Nephron (organoid): ENCODE measurements at regions not wholly inside any gene's neighbourhood (a gene's known extent, or its start where the extent isn't known, plus 50 kb on each side); places are given as distances from the start of the nearest gene placed in this dataset.
"Not testable (repeated sequence)": the region's sequence is repeated elsewhere in the genome, so short reads cannot be mapped to it uniquely, and the experiment has no call there.

Source experiments
- H3K27ac Mint-ChIP-seq, 3 experiments: 2 replicates each; pipeline ENCODE4 v1.8.0; 2020; ENCODE audit warnings: mixed read lengths in 3 of 3, mild to moderate bottlenecking in 2 of 3, moderate library complexity in 1 of 3
- H3K27me3 Mint-ChIP-seq: 2 replicates; pipeline ENCODE4 v1.8.0; 2021; ENCODE audit warnings: low read depth, mild to moderate bottlenecking, moderate library complexity, mixed read lengths
- H3K36me3 Mint-ChIP-seq: 2 replicates; pipeline ENCODE4 v1.8.0; 2020; ENCODE audit warnings: low read depth, mixed read lengths
- H3K4me1 Mint-ChIP-seq: 2 replicates; pipeline ENCODE4 v1.8.0; 2020; ENCODE audit warnings: mixed read lengths
- H3K4me3 Mint-ChIP-seq, 3 experiments: 2 replicates each; pipeline ENCODE4 v1.8.0; 2020; ENCODE audit warnings: mild to moderate bottlenecking in 3 of 3, mixed read lengths in 3 of 3, moderate library complexity in 2 of 3
- H3K9me3 Mint-ChIP-seq: 2 replicates; pipeline ENCODE4 v1.8.0; 2020; ENCODE audit warnings: mixed read lengths
- TF ChIP-seq, protein P1 (sequence below), 3 experiments: fragments of 200-600 bp; sonication (generic); IDR thresholded peaks; one replicate each; pipeline ENCODE4 v1.5.0; 2021; ENCODE audit warnings: antibody characterized with exemption in 3 of 3; ENCODE audit not compliant: unreplicated experiment in 3 of 3

DNA sequence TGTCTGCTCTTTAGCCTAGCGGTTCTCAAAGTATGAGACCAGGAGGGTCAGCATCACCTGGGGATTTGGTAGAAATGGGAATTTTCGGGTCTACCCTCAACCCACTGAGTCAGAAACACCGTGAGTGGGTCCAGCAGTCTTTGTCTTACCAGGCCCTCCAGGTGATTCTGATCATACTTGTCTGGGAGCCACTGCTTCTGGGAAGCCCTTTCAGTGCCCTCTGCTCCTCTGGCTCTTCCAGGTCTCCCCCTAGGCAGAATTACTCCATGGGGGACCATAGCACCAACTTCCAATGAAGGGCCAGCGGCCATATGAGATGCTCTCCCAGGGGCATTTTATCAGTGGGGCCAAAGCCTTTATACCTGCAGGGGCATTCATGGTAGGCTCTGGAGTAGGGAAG, 81.0 kb upstream of the ETV3 start:
- TF ChIP-seq, protein P1, sequence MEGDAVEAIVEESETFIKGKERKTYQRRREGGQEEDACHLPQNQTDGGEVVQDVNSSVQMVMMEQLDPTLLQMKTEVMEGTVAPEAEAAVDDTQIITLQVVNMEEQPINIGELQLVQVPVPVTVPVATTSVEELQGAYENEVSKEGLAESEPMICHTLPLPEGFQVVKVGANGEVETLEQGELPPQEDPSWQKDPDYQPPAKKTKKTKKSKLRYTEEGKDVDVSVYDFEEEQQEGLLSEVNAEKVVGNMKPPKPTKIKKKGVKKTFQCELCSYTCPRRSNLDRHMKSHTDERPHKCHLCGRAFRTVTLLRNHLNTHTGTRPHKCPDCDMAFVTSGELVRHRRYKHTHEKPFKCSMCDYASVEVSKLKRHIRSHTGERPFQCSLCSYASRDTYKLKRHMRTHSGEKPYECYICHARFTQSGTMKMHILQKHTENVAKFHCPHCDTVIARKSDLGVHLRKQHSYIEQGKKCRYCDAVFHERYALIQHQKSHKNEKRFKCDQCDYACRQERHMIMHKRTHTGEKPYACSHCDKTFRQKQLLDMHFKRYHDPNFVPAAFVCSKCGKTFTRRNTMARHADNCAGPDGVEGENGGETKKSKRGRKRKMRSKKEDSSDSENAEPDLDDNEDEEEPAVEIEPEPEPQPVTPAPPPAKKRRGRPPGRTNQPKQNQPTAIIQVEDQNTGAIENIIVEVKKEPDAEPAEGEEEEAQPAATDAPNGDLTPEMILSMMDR (IDR thresholded peaks at IDR 0.05; ENCODE audit: unreplicated experiment in 3 of 3), result no peak
- peaks cover 20% of the 10 kb centered on the region for H3K27me3 Mint-ChIP-seq
- no peak overlapping the region for H3K4me3 Mint-ChIP-seq
- H3K4me1 Mint-ChIP-seq, result no peaks in the 10 kb centered on the region
- peaks cover 12% of the 10 kb centered on the region for H3K9me3 Mint-ChIP-seq
- no peaks in the 10 kb centered on the region for H3K36me3 Mint-ChIP-seq
- no peak overlapping the region for H3K27ac Mint-ChIP-seq

DNA sequence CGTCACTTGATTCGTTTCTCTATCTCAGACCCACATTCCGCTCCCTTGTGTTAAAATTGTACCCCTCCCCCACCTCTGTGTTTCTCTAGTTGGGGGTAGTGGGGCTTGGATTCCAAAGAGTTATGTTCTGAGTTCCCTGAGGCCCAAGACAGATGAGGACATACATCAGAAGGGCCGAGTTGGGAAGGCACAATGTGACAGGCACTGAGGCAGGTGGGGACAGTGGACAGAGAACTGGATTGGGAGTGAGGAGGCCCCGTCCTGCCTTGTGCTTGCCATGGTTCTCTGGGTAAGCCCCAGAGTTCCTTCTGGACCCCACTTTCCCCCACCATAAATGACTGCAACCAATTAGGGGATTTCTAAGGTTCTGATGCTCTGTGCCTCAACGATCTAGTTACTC, 80.5 kb upstream of the ETV3 start:
- H3K4me3 Mint-ChIP-seq, result no peak overlapping the region
- no peak overlapping the region for H3K27ac Mint-ChIP-seq
- TF ChIP-seq, protein P1 (IDR thresholded peaks at IDR 0.05; ENCODE audit: unreplicated experiment in 3 of 3), result no peak
- peaks cover 16% of the 10 kb centered on the region for H3K9me3 Mint-ChIP-seq
- H3K36me3 Mint-ChIP-seq, result no peaks in the 10 kb centered on the region
- no peaks in the 10 kb centered on the region for H3K4me1 Mint-ChIP-seq
- peaks cover 17% of the 10 kb centered on the region for H3K27me3 Mint-ChIP-seq

GRCh38 chr1:157217486-157217885, 79.3 kb upstream of the ETV3 start:
- H3K4me1 Mint-ChIP-seq, result no peaks in the 10 kb centered on the region
- H3K36me3 Mint-ChIP-seq, result no peaks in the 10 kb centered on the region
- peaks cover 14% of the 10 kb centered on the region for H3K27me3 Mint-ChIP-seq
- H3K27ac Mint-ChIP-seq, result no peak overlapping the region
- TF ChIP-seq, protein P1 (IDR thresholded peaks at IDR 0.05; ENCODE audit: unreplicated experiment in 3 of 3), result no peak
- H3K4me3 Mint-ChIP-seq, result no peak overlapping the region
- H3K9me3 Mint-ChIP-seq, result peaks cover 28% of the 10 kb centered on the region

GRCh38 chr1:157213836-157214235, 75.6 kb upstream of the ETV3 start:
- Mint-ChIP-seq H3K27me3 (peaks cover 5% of the 10 kb centered on the region), H3K27ac (no peak overlapping the region), H3K36me3 (no peaks in the 10 kb centered on the region), H3K4me1 (no peaks in the 10 kb centered on the region), H3K4me3 (no peak overlapping the region), H3K9me3 (peaks cover 30% of the 10 kb centered on the region)
- TF ChIP-seq, protein P1 (IDR thresholded peaks at IDR 0.05; ENCODE audit: unreplicated experiment in 3 of 3), result no peak

GRCh38 chr1:157209514-157209913, 71.3 kb upstream of the ETV3 start:
- Mint-ChIP-seq H3K27me3 (peaks cover 2% of the 10 kb centered on the region), H3K4me1 (no peaks in the 10 kb centered on the region), H3K36me3 (no peaks in the 10 kb centered on the region), H3K27ac (no peak overlapping the region), H3K4me3 (no peak overlapping the region), H3K9me3 (peaks cover 20% of the 10 kb centered on the region)
- TF ChIP-seq, protein P1 (IDR thresholded peaks at IDR 0.05; ENCODE audit: unreplicated experiment in 3 of 3), result no peak

GRCh38 chr1:157205982-157206381, 67.8 kb upstream of the ETV3 start:
- H3K27me3 Mint-ChIP-seq, result peaks cover 11% of the 10 kb centered on the region
- not testable (repeated sequence) for H3K4me1 Mint-ChIP-seq, H3K4me3 Mint-ChIP-seq, H3K9me3 Mint-ChIP-seq, H3K27ac Mint-ChIP-seq, H3K36me3 Mint-ChIP-seq
